HG03060 (cell line): ENCODE measurements at regions not wholly inside any gene's neighbourhood (a gene's known extent, or its start where the extent isn't known, plus 50 kb on each side); places are given as distances from the start of the nearest gene placed in this dataset.
A peak's percentile ranks its signal among the peaks of the same experiment; 100 is the strongest.
"Not testable (repeated sequence)": the region's sequence is repeated elsewhere in the genome, so short reads cannot be mapped to it uniquely, and the experiment has no call there.

Experiments
- ATAC-seq: cut with Tn5 transposase; IDR thresholded peaks from one replicate; pipeline ENCODE4 v1.9.1; 2021; ENCODE audit warnings: low read depth, moderate number of reproducible peaks; ENCODE audit not compliant: unreplicated experiment

DNA sequence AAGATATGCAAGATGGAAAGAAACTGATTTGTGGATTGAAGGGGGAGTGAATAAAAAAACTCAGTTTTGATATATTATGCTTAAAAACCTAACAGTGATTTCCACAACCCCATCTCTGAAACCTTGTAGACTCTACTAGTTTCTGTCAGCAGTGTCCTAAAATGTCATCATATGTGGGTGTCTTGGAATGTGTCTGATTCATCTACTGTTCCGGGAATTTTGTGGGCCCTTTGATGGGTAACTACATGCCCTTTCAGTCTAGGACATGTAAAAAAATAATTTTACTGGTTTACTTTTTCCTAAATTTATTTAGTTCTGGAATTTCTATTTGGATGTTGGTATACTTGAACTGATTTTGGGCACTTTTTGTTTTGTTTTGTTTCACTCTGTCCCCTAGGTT, 118.9 kb upstream of the NMUR2 start:
- ATAC-seq: no peak

DNA sequence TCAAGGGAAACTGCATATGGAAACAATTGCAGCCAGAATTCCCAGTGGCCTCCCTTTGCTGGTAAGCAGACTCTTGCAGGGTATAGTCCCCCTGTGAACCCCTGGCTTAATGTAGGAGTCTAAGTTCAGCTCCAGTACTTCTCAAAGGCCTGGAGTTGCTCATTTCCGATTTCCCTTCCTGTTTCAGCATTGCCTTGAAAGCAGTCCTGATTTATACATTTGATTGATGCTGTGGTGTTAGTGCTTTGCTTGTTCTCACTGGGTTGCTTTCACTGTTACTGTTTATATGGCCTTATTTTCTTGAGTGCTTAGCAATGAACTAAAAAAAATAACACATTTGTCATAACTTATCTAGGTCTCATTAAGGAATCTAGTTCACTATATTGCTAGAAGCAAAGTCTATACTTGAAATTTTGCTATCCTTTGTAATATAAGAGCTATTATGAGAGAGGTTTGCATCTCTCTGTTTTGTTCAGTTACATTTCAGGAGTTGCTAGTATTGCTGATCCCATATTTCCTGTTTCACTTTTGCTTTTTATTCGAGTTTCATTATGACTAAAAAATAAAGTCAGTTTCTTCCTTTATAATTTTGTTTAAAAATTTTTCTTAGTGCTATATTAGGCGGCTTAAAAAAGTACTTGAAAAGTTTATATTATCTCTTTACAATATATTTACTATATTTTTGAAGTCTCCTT, 122.4 kb upstream of the NMUR2 start:
- ATAC-seq: peak; percentile 81

DNA sequence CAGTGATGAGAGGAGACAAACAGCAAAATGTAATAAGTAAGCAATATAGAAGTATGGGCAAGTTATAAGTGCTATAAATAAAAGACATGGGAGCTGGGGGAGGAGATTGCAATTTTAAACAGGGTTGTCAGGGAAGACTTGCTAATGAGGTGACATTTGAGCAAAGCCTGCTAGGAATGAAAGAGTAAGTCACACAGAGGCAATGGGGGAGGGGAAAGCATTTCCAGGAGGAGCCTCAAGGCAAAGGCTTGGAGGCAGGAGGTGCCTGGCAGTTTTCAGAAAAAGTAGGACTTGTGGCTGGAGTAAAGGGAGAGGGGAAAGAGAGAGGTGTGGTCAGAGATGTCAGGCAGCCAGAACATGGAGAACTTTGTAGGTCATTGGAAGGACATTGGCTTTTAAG, 124.4 kb upstream of the NMUR2 start:
- no peak for ATAC-seq

DNA sequence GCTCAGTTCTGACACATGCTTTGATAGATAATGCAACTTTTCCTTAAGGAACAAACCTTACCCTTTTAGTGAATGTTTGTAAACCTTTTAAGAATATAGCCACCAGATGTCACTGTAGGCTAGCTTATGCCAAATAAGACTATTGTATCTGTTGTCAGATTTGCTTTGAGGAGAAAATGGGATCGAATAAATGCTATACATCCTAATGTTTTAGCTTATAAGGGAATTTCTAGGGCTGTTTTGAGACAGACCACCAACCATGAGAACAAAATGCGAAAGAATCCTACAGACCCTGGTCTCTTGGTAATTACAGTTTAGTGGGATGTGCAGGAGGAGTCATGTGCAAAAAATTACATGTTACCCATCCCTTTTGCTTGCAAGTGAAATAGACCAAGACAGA, 127.6 kb upstream of the NMUR2 start:
- ATAC-seq: no peak

DNA sequence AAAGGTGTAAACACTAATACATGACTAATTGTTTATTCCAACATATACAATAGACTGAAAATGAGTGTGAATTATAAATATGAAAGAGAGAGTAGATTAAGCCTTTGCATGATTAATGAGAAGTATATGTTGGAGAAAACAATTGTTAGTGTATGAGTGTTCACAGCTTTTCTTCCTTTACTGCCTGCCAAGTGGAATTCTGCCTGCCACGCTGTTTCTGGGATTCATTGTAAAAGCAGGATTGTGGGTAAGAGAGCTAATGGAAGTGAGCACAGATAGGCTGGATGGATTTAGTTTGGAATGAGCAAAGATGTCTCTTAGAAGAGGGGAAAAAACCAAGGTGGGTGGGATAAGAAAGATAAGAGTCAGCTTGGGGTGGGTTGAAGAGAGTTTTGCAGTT, 129.6 kb upstream of the NMUR2 start:
- ATAC-seq: no peak

DNA sequence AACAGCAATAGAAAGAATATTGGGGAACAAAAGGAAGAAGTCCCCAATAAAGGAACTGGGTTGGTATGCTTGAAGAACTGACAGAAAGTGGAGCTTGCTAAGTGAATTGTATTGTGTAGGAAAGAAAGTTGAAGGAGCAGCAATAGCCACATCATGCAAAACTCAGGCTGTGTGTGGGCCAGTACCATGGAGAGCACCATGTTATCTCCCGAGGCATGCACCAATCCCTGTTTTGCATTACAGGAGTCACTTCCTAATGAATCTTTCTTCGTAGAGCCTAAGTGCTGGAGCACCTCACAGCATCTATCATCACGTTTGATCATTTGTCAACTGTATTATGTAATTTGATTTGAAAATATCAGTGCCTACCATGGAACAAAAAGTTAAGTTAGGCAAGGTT, 137.7 kb upstream of the NMUR2 start:
- ATAC-seq: no peak

DNA sequence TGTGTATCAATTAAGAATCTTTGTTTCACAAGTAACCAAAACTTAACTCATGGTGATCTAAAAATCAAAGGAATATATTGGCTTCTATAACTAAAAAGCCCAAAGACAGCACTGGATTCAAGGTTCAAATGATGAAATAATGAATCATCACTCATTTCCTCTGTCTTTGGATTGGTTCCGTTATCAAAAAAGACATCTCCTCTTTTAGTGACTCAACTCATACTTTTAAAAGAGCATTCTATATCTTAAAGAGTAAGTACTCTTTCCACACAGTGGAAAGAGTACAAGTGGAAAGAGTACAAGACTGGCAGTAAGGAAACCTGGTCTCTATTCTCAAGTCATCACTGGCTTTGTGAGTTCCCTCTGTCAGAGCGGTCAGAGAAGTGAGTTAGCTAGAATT, 141.4 kb upstream of the NMUR2 start:
- ATAC-seq: no peak

DNA sequence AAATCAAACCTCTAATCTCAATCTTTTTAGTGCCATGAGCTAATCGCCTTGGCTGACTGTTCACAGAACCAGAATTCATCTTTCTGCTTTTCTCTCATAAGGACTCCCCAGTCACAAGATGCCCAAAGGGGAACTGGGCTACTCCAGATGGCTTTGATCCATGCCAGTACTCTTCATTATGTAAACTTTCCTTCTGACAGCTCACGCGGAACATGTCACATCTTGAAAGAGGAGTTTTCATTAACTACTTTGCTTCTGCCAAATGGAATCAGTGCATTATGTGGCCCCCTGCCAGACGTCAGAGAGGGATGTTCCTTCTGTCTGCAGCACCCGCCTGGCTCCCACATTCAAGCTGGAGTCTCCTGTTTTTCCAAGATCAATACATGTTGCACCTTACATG, 142.1 kb upstream of the NMUR2 start:
- no peak for ATAC-seq

DNA sequence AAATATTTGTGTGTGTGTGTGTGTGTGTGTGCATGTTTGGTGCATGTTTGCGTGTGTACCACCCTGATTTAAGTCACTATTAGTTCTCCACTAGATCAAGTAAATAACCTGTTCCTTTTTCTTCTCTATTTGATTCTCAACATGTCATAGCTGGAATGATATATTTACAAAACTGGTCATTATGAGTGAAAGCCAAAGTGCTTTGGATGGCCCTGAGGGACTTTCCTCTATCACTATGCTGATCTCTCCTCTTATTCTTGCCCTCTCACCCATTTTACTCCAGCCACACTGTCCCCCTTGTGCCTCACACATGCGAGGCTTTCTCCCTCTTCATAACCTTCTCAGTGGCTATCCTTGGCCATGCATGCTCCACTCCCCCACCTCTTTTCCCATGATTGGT, 144.6 kb upstream of the NMUR2 start:
- ATAC-seq: no peak

DNA sequence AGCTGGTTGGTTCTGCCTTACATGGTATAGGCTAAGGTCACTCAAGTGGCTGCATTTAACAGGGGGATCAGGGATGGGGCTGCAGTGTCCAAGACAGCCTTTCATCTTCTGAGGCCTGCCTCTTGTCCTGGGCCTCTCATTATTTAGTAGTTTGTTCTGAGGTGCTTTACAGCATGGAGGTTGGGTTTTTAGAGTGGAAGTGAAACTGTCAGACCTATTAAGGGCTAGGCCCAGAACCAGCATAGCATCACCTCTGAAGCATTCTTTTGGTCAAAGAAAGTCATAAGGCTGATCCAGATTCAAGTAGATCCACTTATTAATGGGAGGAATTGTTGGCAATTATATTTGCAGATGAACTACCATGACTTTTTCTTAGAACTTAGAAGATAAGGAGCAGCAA, 146.0 kb upstream of the NMUR2 start:
- no peak for ATAC-seq

DNA sequence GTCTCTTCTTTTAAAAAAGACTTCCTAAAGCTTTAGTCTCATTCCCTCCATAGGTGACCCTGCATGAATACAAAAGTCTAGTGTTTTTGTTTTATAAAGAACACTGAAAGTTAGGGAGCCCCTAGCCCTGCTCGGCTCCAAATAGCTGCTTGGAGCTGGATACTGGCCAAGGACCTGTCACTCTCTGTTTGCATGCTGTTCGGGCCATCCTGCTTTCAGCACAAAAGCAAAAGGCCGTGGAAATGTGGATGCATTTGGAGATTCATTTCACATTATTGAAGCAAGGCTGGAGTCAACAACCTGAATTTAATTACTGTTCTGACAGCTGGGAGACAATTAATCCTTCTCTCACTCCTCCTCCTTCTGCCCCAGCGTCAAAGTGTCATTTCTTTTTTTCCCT, 151.7 kb upstream of the NMUR2 start:
- ATAC-seq: no peak

DNA sequence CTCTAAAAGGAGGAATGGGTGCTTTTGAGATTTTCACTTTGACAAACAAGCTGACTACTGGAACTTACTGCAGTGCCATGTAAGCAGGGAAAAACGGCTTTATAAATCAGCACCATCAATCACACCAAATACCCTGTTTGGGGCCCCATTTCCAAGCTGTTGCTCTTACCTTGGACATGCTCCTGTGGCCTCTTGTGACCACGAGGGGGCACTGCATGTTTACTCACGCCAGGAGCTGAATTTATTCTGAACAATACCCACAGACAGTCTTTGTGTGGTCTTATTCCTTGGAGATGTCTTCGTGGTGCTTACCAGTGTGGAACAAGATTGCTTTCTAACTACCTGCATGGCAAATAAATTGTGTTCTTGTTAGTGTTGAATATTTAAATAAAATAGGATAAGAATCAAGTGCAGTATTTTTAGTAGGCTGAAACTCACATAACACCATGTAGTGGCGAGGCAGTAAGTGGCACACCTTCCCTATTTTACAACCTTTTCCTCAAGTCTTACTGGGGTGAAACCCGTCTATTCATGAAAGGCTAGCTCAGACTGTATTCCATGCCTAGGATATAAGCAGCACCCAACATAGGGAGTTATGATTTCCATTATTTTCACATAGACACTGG, 155.5 kb upstream of the NMUR2 start:
- no peak for ATAC-seq

DNA sequence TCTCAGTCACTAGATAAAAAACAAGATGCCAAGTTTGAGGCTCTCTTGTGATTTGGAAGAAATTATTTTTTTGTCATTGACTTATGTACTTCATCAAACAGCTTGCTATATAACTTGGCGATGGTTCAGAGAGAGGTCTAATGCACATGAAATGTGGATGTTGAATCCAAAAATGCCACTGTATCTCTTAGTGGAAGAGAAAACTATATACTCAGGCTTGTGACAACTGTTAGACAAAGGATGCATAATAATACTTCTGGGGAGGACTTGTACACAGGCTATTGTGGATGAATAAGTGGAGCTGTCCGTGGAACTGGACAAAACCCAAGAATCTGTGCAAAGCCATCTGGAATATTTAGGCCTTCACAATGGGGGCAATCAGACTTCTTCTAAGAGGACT, 162.9 kb upstream of the NMUR2 start:
- ATAC-seq: no peak

DNA sequence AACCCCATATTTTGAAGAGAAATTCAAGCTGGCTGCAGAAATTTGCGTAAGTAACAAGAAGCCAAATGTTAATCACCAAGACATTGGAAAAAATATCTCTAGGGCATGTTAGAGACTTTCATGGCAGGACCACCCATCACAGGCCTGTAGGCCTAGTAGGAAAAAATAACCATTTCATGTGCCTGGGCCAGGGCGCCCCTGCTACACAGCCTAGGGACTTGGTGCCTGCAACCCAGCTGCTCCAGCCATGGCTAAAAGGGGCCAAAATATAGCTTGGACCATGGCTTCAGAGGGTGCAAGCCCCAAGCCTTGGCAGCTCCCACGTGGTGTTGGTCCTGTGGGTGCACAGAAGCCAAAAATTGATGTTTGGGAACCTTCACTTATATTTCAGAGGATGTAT, 167.7 kb upstream of the NMUR2 start:
- no peak for ATAC-seq

DNA sequence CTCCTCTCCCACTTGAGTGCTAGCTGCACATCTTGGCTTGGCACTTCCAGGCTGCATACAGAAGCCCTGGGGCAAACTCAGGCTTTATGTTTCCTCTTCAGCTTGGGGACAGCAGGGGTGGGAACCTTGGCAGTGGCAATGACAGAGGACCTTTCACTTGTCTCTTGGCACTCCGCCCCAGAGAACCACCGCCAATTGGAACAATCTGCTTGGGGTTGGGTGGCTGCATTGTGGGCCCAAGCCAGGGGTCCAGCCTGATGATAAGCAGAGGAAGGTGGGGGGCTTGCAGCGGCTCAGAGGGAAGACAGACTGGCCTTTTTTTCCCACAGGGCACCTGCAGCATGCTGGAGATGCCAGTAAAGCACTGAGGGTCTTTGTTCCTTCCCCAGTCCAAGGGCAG, 179.0 kb upstream of the NMUR2 start:
- no peak for ATAC-seq

DNA sequence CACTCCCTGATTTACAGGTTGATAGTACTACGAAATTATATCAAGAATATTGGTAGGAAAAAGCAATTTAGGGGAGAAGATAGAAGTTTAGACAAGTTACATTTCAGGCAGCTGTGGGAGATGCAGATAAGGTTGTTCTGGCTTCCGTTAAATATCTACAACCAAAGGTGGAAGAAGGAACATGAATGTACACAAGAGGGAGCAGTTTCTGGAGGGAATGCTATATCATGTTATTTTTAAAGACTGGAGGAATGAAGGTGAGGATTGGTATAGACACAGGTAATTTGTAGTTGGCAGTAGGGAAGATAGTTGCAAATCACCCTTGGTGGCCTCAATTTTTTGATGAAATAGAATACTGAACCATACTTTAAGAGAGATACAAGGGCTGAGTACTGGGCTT, 187.3 kb upstream of the NMUR2 start:
- ATAC-seq: no peak

DNA sequence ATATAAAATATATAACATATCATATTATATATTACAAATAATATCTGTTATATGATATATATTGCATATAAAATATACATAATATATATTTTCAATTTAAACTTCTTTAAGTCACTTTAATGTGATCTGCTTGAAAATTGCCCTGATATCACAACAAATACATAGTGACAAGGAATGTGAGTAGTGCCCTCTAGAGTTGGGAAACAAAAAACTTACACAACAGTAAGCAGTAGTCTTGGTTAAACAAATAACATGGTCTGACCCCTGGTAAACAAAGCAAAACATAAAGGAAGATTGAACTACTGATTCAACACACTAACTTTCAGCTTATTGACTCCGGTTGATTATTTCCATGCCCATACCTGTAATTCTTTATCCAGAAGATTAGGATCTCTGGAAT, 188.3 kb upstream of the NMUR2 start:
- ATAC-seq: no peak

DNA sequence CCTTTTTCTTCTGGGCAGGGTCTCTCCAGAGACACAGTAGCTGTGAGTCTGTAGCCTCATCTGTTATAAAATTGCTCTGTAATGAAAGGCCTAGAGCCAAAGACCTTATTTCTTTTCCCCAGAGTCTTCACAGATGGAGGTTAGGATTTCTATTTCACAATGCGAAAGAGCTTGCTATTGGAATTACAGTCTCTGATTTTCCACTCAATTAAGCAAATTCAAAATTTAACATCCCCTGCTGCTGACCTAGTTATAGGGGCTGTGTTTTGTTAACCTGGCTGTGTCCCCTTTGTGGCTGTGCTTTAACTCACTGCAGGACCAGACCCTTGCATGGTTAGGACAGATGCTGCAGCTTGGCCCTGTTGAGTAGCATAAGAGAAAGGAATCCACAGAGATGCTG, 190.3 kb upstream of the NMUR2 start:
- no peak for ATAC-seq

DNA sequence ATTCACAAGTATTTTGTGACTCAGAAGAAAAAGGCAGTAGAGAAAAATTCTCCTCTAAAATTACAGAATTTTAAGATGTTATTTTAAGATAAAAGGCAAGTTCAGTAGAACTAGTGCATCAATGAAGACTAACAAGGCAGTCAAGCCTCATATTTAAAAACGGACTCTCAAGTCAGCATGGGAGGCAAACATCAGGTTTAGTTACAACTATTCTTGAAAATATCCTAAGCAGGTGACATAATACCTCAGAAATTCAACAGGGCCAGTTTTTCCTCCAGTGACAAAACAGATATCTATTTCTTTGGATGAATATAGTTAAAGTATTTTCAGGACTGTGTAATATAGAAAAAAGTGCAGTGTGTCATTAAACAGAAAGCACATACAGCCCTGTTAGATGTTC, 194.0 kb upstream of the NMUR2 start:
- ATAC-seq: no peak

DNA sequence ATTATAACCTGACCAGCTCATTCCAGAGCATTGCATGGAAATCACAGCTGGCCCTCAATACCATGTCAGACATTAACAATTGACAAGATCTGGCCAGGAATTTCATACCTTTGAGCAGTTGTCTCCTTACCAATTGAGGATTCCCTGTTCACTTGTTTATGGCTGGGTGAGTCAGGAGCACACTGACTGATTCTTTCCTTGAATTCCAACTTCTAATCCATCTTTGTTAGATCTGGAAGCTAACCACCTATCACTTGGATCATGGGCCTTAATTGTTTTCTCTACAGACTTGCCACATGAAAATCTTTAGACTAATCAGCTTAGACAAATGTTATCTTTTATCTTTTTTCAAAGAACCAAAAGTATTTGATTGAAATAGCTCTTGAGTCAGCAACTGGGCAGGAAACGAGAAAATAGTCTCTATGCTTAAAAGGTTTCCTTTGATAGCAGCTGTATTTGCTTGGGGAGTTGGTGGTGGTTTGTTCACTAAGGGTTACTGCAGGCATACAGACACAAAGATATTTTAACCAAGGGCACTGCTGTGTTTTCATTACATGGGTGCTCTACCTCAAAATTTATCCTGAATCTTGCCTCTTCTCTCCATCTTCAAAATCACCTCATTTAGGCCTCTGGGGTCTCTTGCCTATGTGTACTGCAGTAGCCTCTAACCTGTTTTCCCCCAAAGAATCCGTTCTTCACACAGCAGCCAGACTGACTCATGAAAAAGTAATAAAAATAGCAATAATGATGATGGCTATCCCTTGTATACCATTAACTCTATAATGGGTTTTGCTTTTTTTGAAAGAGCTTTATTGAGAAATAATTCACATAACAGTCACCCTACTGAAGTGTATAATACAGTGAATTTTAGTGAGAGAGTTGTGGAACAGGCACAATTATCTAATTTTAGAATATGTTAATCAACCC, 197.0 kb upstream of the NMUR2 start:
- ATAC-seq: no peak

DNA sequence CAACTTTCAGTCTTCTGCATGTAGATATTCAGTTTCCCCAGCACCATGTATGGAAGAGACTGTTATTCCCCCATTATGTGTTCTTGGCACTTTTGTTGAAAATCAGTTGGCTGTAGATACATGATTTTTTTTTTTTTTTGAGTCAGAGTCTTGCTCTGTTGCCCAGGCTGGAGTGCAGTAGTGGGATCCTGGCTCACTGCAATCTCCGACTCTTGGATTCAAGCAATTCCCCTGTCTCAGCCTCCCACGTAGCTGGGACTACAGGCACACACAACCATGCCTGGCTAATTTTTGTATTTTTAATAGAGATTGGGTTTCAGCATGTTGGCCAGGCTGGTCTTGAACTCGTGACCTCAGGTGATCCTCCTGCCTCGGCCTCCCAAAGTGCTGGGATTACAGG, 201.0 kb upstream of the NMUR2 start:
- not testable (repeated sequence) for ATAC-seq
